HG03159 (cell line): ENCODE measurements at regions not wholly inside any gene's neighbourhood (a gene's known extent, or its start where the extent isn't known, plus 50 kb on each side); places are given as distances from the start of the nearest gene placed in this dataset.
"Not testable (repeated sequence)": the region's sequence is repeated elsewhere in the genome, so short reads cannot be mapped to it uniquely, and the experiment has no call there.

Experiments
- ATAC-seq: cut with Tn5 transposase; IDR thresholded peaks from one replicate; pipeline ENCODE4 v1.9.1; 2021; ENCODE audit warnings: mild to moderate bottlenecking, moderate library complexity; ENCODE audit not compliant: unreplicated experiment

- no peak for ATAC-seq
Observed at GRCh38 chr15:93748710-93749109, 482.7 kb upstream of the MCTP2 start.

GRCh38 chr15:93734976-93735375 is 496.4 kb upstream of the MCTP2 start:
- ATAC-seq, result not testable (repeated sequence)

- no peak for ATAC-seq
Observed at GRCh38 chr15:93730724-93731123, 500.6 kb upstream of the MCTP2 start.

- ATAC-seq, result no peak
Observed at GRCh38 chr15:93722165-93722564, 509.2 kb upstream of the MCTP2 start.

GRCh38 chr15:93720607-93721006 is 510.8 kb upstream of the MCTP2 start:
- ATAC-seq, result no peak

GRCh38 chr15:93719921-93720351 is 511.4 kb upstream of the MCTP2 start:
- ATAC-seq, result no peak

GRCh38 chr15:93716615-93717231 is 514.6 kb upstream of the MCTP2 start:
- no peak for ATAC-seq

- ATAC-seq, result no peak
Observed at GRCh38 chr15:93709708-93710107, 521.7 kb upstream of the MCTP2 start.

GRCh38 chr15:93708724-93709445 is 522.5 kb upstream of the MCTP2 start:
- ATAC-seq, result no peak

GRCh38 chr15:93707751-93708150 is 523.6 kb upstream of the MCTP2 start:
- no peak for ATAC-seq

- ATAC-seq, result no peak
Observed at GRCh38 chr15:93706495-93707292, 524.7 kb upstream of the MCTP2 start.

GRCh38 chr15:93705753-93706455 is 525.5 kb upstream of the MCTP2 start:
- no peak for ATAC-seq

GRCh38 chr15:93703092-93703739 is 528.1 kb upstream of the MCTP2 start:
- no peak for ATAC-seq

GRCh38 chr15:93700051-93700450 is 531.3 kb upstream of the MCTP2 start:
- no peak for ATAC-seq

GRCh38 chr15:93694033-93694432 is 537.3 kb upstream of the MCTP2 start:
- ATAC-seq, result no peak

GRCh38 chr15:93683651-93684050 is 547.7 kb upstream of the MCTP2 start:
- no peak for ATAC-seq

- no peak for ATAC-seq
Observed at GRCh38 chr15:93671387-93671943, 559.9 kb upstream of the MCTP2 start.

GRCh38 chr15:93670931-93671330 is 560.4 kb upstream of the MCTP2 start:
- ATAC-seq, result no peak

- ATAC-seq, result no peak
Observed at GRCh38 chr15:93664213-93664956, 567.0 kb upstream of the MCTP2 start.
